Memory B cell (primary cell): ENCODE measurements at regions not wholly inside any gene's neighbourhood (a gene's known extent, or its start where the extent isn't known, plus 50 kb on each side); places are given as distances from the start of the nearest gene placed in this dataset.

Source experiments
- ATAC-seq: fragments of 150-1000 bp; cut with Tn5 transposase; 2 replicates; pipeline ENCODE4 v1.10.0; 2021; ENCODE audit warnings: low read depth, mild to moderate bottlenecking, moderate library complexity
- DNase-seq, 2 donors: peaks; one replicate each; pipeline ENCODE4 v3.0.0; 2022; ENCODE audit warnings: low spot score in 2 of 2
- H3K27ac Mint-ChIP-seq: one replicate; pipeline ENCODE4 v1.8.0; 2022; ENCODE audit warnings: mild to moderate bottlenecking, moderate library complexity, mixed read lengths
- H3K27me3 Mint-ChIP-seq: one replicate; pipeline ENCODE4 v1.8.0; 2022; ENCODE audit warnings: mixed read lengths
- H3K36me3 Mint-ChIP-seq: one replicate; pipeline ENCODE4 v1.8.0; 2022; ENCODE audit warnings: mild to moderate bottlenecking, mixed read lengths
- H3K4me1 Mint-ChIP-seq: one replicate; pipeline ENCODE4 v1.8.0; 2022; ENCODE audit warnings: mixed read lengths
- H3K4me3 Mint-ChIP-seq: one replicate; pipeline ENCODE4 v1.8.0; 2022; ENCODE audit warnings: mild to moderate bottlenecking, moderate library complexity, mixed read lengths
- H3K9me3 Mint-ChIP-seq: one replicate; pipeline ENCODE4 v1.8.0; 2022; ENCODE audit warnings: mixed read lengths

GRCh38 chr2:128424406-128425171 lies 105.9 kb upstream of the HS6ST1 start:
- DNase-seq (no peak), ATAC-seq (no peak)
- no peak overlapping the region for H3K27ac Mint-ChIP-seq
- peaks cover 3% of the 10 kb centered on the region for H3K36me3 Mint-ChIP-seq
- peaks cover 16% of the 10 kb centered on the region for H3K9me3 Mint-ChIP-seq
- H3K4me3 Mint-ChIP-seq, result no peak overlapping the region
- no peaks in the 10 kb centered on the region for H3K4me1 Mint-ChIP-seq
- H3K27me3 Mint-ChIP-seq, result peaks cover 9% of the 10 kb centered on the region

GRCh38 chr2:128425216-128425615 lies 106.5 kb upstream of the HS6ST1 start:
- Mint-ChIP-seq H3K4me3 (no peak overlapping the region), H3K4me1 (no peaks in the 10 kb centered on the region), H3K27ac (no peak overlapping the region), H3K9me3 (peaks cover 15% of the 10 kb centered on the region), H3K36me3 (peaks cover 2% of the 10 kb centered on the region), H3K27me3 (peaks cover 9% of the 10 kb centered on the region)
- DNase-seq (no peak), ATAC-seq (no peak)

GRCh38 chr2:128425731-128426620 lies 107.3 kb upstream of the HS6ST1 start:
- Mint-ChIP-seq H3K27me3 (peaks cover 9% of the 10 kb centered on the region), H3K36me3 (peaks cover 2% of the 10 kb centered on the region), H3K4me1 (no peaks in the 10 kb centered on the region), H3K27ac (no peak overlapping the region), H3K9me3 (peaks cover 19% of the 10 kb centered on the region), H3K4me3 (no peak overlapping the region)
- ATAC-seq (no peak), DNase-seq (no peak)

- H3K27ac Mint-ChIP-seq, result no peak overlapping the region
- H3K9me3 Mint-ChIP-seq, result peaks cover 19% of the 10 kb centered on the region
- H3K4me3 Mint-ChIP-seq, result no peak overlapping the region
- DNase-seq (no peak), ATAC-seq (no peak)
- no peaks in the 10 kb centered on the region for H3K4me1 Mint-ChIP-seq
- H3K27me3 Mint-ChIP-seq, result peaks cover 2% of the 10 kb centered on the region
- peaks cover 1% of the 10 kb centered on the region for H3K36me3 Mint-ChIP-seq
Observed at GRCh38 chr2:128427413-128427755, 108.7 kb upstream of the HS6ST1 start.

- Mint-ChIP-seq H3K4me3 (no peak overlapping the region), H3K27ac (no peak overlapping the region), H3K27me3 (peaks cover 2% of the 10 kb centered on the region), H3K4me1 (no peaks in the 10 kb centered on the region), H3K36me3 (peaks cover 1% of the 10 kb centered on the region), H3K9me3 (peaks cover 21% of the 10 kb centered on the region)
- no peak for DNase-seq
- ATAC-seq, result no peak
Observed at GRCh38 chr2:128428415-128428814, 109.7 kb upstream of the HS6ST1 start.

- ATAC-seq, result no peak
- Mint-ChIP-seq H3K4me1 (no peaks in the 10 kb centered on the region), H3K4me3 (no peak overlapping the region), H3K9me3 (peaks cover 21% of the 10 kb centered on the region), H3K36me3 (peaks cover 1% of the 10 kb centered on the region), H3K27ac (no peak overlapping the region), H3K27me3 (peaks cover 8% of the 10 kb centered on the region)
- no peak for DNase-seq
Observed at GRCh38 chr2:128432423-128432822, 113.8 kb upstream of the HS6ST1 start.

- Mint-ChIP-seq H3K27me3 (peaks cover 8% of the 10 kb centered on the region), H3K4me3 (no peak overlapping the region), H3K27ac (no peak overlapping the region), H3K4me1 (no peaks in the 10 kb centered on the region), H3K36me3 (peaks cover 1% of the 10 kb centered on the region), H3K9me3 (peaks cover 17% of the 10 kb centered on the region)
- DNase-seq, result no peak
- no peak for ATAC-seq
Observed at GRCh38 chr2:128433911-128434550, 115.4 kb upstream of the HS6ST1 start.

- Mint-ChIP-seq H3K27ac (no peak overlapping the region), H3K4me1 (no peaks in the 10 kb centered on the region), H3K4me3 (no peak overlapping the region), H3K9me3 (peaks cover 5% of the 10 kb centered on the region), H3K36me3 (peaks cover 1% of the 10 kb centered on the region), H3K27me3 (peaks cover 11% of the 10 kb centered on the region)
- ATAC-seq, result no peak
- no peak for DNase-seq
Observed at GRCh38 chr2:128435576-128436478, 117.2 kb upstream of the HS6ST1 start.

- ATAC-seq (no peak), DNase-seq (no peak)
- H3K4me3 Mint-ChIP-seq, result no peak overlapping the region
- no peaks in the 10 kb centered on the region for H3K4me1 Mint-ChIP-seq
- H3K36me3 Mint-ChIP-seq, result peaks cover 1% of the 10 kb centered on the region
- peaks cover 12% of the 10 kb centered on the region for H3K27me3 Mint-ChIP-seq
- H3K27ac Mint-ChIP-seq, result no peak overlapping the region
- peaks cover 5% of the 10 kb centered on the region for H3K9me3 Mint-ChIP-seq
Observed at GRCh38 chr2:128436479-128437203, 118.0 kb upstream of the HS6ST1 start.

GRCh38 chr2:128437204-128437565 lies 118.5 kb upstream of the HS6ST1 start:
- peaks cover 3% of the 10 kb centered on the region for H3K9me3 Mint-ChIP-seq
- DNase-seq (no peak), ATAC-seq (no peak)
- H3K4me1 Mint-ChIP-seq, result no peaks in the 10 kb centered on the region
- no peaks in the 10 kb centered on the region for H3K36me3 Mint-ChIP-seq
- no peak overlapping the region for H3K27ac Mint-ChIP-seq
- peaks cover 16% of the 10 kb centered on the region for H3K27me3 Mint-ChIP-seq
- no peak overlapping the region for H3K4me3 Mint-ChIP-seq

GRCh38 chr2:128438091-128438490 lies 119.4 kb upstream of the HS6ST1 start:
- ATAC-seq (no peak), DNase-seq (no peak)
- H3K4me3 Mint-ChIP-seq, result no peak overlapping the region
- no peaks in the 10 kb centered on the region for H3K36me3 Mint-ChIP-seq
- H3K9me3 Mint-ChIP-seq, result no peaks in the 10 kb centered on the region
- no peaks in the 10 kb centered on the region for H3K4me1 Mint-ChIP-seq
- no peak overlapping the region for H3K27ac Mint-ChIP-seq
- peaks cover 16% of the 10 kb centered on the region for H3K27me3 Mint-ChIP-seq

- ATAC-seq (no peak), DNase-seq (no peak)
- H3K27me3 Mint-ChIP-seq, result peaks cover 16% of the 10 kb centered on the region
- H3K36me3 Mint-ChIP-seq, result no peaks in the 10 kb centered on the region
- H3K4me3 Mint-ChIP-seq, result no peak overlapping the region
- H3K27ac Mint-ChIP-seq, result no peak overlapping the region
- no peaks in the 10 kb centered on the region for H3K9me3 Mint-ChIP-seq
- H3K4me1 Mint-ChIP-seq, result no peaks in the 10 kb centered on the region
Observed at GRCh38 chr2:128438586-128438985, 119.9 kb upstream of the HS6ST1 start.
